Transverse colon (tissue), 4 donors: ENCODE measurements at regions not wholly inside any gene's neighbourhood (a gene's known extent, or its start where the extent isn't known, plus 50 kb on each side); places are given as distances from the start of the nearest gene placed in this dataset.

Source experiments
- DNase-seq: peaks from one replicate; pipeline ENCODE4 v3.0.0-alpha.2; 2019
- H3K27ac ChIP-seq, 4 donors: fragments of 200-600 bp; sonication (generic); 2 replicates each; pipeline ENCODE4 v1.5.1; 2016 to 2018; ENCODE audit warnings: inconsistent platforms in 4 of 4
- H3K27me3 ChIP-seq: fragments of 200-600 bp; sonication (generic); 2 replicates; pipeline ENCODE4 v1.5.1; 2017; ENCODE audit warnings: inconsistent platforms
- H3K36me3 ChIP-seq, 4 donors: fragments of 200-600 bp; sonication (generic); 2 replicates each; pipeline ENCODE4 v1.5.1; 2017 to 2019; ENCODE audit warnings: inconsistent platforms in 4 of 4
- H3K4me1 ChIP-seq, 4 donors: fragments of 200-600 bp; sonication (generic); 2 replicates each; pipeline ENCODE4 v1.5.1; 2017 to 2020; ENCODE audit warnings: inconsistent platforms in 4 of 4
- H3K4me3 ChIP-seq, 4 donors: fragments of 200-600 bp; sonication (generic); 1 replicate in 1 of 4; 2 replicates in 3 of 4; pipeline versions ENCODE4 v1.5.1 to v1.6.1; 2017 to 2019; ENCODE audit warnings: inconsistent platforms in 4 of 4
- H3K9me3 ChIP-seq, 2 donors: fragments of 200-600 bp; sonication (generic); 2 replicates each; pipeline ENCODE4 v1.5.1; 2017 to 2019; ENCODE audit warnings: inconsistent platforms in 2 of 2
- CTCF ChIP-seq, 5 experiments: fragments of 200-600 bp in 3 of 5; fragments of 450-650 bp in 2 of 5; sonication (generic) in 3 of 5; IDR thresholded peaks; 1 replicate in 2 of 5; 2 replicates in 3 of 5; pipeline ENCODE4 v1.5.1; 2016 to 2017; ENCODE audit warnings: antibody characterized with exemption in 5 of 5, inconsistent platforms in 3 of 5, mild to moderate bottlenecking in 2 of 5, moderate library complexity in 1 of 5
- EP300 ChIP-seq: sonication (generic); formaldehyde crosslinking; IDR thresholded peaks from one replicate; pipeline ENCODE4 v1.6.1; 2017; ENCODE audit warnings: antibody characterized with exemption, low read depth
- POLR2A ChIP-seq: fragments of 450-650 bp; IDR thresholded peaks from one replicate; pipeline ENCODE4 v1.6.1; 2016; ENCODE audit warnings: antibody characterized with exemption, mild to moderate bottlenecking, moderate library complexity
- POLR2AphosphoS5 ChIP-seq, 3 donors: sonication (generic); formaldehyde crosslinking; IDR thresholded peaks; one replicate each; pipeline ENCODE4 v1.6.1; 2016; ENCODE audit warnings: antibody characterized with exemption in 3 of 3
- WGBS, 2 donors: methylation state at CpG; one replicate each; pipeline ENCODE4 v1.1.5; 2018; ENCODE audit warnings: low coverage in 1 of 2; 5-methylcytosine and 5-hydroxymethylcytosine counted together
- in situ Hi-C, 4 donors: fragments of 200-750 bp; cut with MboI; loops; one replicate each; pipeline versions ENCODE4 v1.15.0 to v1.15.1; 2017; ENCODE audit warnings: low sequenced_read_pairs in 3 of 4, low pct_ligation_motif_present in 1 of 4, low pct_unique_long_range_greater_than_20kb in 1 of 4
- intact Hi-C: fragments of 100-400 bp; cut with DNase I; formaldehyde crosslinking; loops from one replicate; pipeline ENCODE4 v1.15.1; 2023; ENCODE audit warnings: low total_unique reads

- intact Hi-C loops (no loop called here), in situ Hi-C loops (no loop called here)
- no peaks in the 10 kb centered on the region for H3K27me3 ChIP-seq
- no peak overlapping the region for H3K27ac ChIP-seq
- H3K4me3 ChIP-seq = no peak overlapping the region
- no peak for TF ChIP-seq CTCF (IDR thresholded peaks at IDR 0.05)
- TF ChIP-seq EP300 = no peak
- TF ChIP-seq POLR2AphosphoS5 (IDR thresholded peaks at IDR 0.05) = no peak
- TF ChIP-seq POLR2A = no peak
- WGBS, 2 donors = 96% methylated on average over 5 of the region's 5 CpGs; no CpG with 5 or more reads in 1 of the 2 donors
- no peaks in the 10 kb centered on the region for H3K9me3 ChIP-seq
- no peaks in the 10 kb centered on the region for H3K36me3 ChIP-seq
- peaks cover 0 to 8% (median 2%) of the 10 kb centered on the region in 4 donors for H3K4me1 ChIP-seq
- DNase-seq = no peak
These were observed 224.5 kb upstream of the PGRMC2 start for GRCh38 chr4:128512161-128512560.

- no peak for DNase-seq
- 71 to 92% methylated on average over 2 of the region's 2 CpGs for WGBS, 2 donors
- Histone ChIP-seq H3K4me1 (peaks cover 0 to 6% (median 2%) of the 10 kb centered on the region in 4 donors), H3K36me3 (no peaks in the 10 kb centered on the region), H3K4me3 (no peak overlapping the region), H3K27ac (no peak overlapping the region), H3K9me3 (no peaks in the 10 kb centered on the region), H3K27me3 (no peaks in the 10 kb centered on the region)
- no peak for TF ChIP-seq POLR2AphosphoS5 (IDR thresholded peaks at IDR 0.05)
- no peak for TF ChIP-seq EP300
- no peak for TF ChIP-seq POLR2A
- no peak for TF ChIP-seq CTCF (IDR thresholded peaks at IDR 0.05)
- intact Hi-C loops = no loop called here
- in situ Hi-C loops = no loop called here
These were observed 223.2 kb upstream of the PGRMC2 start for GRCh38 chr4:128510850-128511249.

GRCh38 chr4:128502818-128503527 is 215.4 kb upstream of the PGRMC2 start:
- Histone ChIP-seq H3K4me1 (no peaks in the 10 kb centered on the region), H3K36me3 (no peaks in the 10 kb centered on the region), H3K27me3 (peaks cover 3% of the 10 kb centered on the region), H3K4me3 (no peak overlapping the region), H3K27ac (no peak overlapping the region), H3K9me3 (no peaks in the 10 kb centered on the region)
- intact Hi-C loops (no loop called here), in situ Hi-C loops (no loop called here)
- WGBS, 2 donors = 57 to 63% methylated on average over 1 of the region's 1 CpG
- TF ChIP-seq EP300 = no peak
- no peak for TF ChIP-seq POLR2A
- TF ChIP-seq POLR2AphosphoS5 (IDR thresholded peaks at IDR 0.05) = no peak
- no peak for DNase-seq

- DNase-seq = no peak
- no peak overlapping the region for H3K4me3 ChIP-seq
- in situ Hi-C loops (no loop called here), intact Hi-C loops (no loop called here)
- H3K27me3 ChIP-seq = peaks cover 3% of the 10 kb centered on the region
- TF ChIP-seq CTCF (IDR thresholded peaks at IDR 0.05) (no peak), EP300 (no peak), POLR2AphosphoS5 (IDR thresholded peaks at IDR 0.05) (no peak), POLR2A (no peak)
- H3K9me3 ChIP-seq = no peaks in the 10 kb centered on the region
- no peaks in the 10 kb centered on the region for H3K4me1 ChIP-seq
- 90% methylated on average over 3 of the region's 3 CpGs; no CpG with 5 or more reads in 1 of the 2 donors for WGBS, 2 donors
- no peaks in the 10 kb centered on the region for H3K36me3 ChIP-seq
- no peak overlapping the region for H3K27ac ChIP-seq
These were observed 213.6 kb upstream of the PGRMC2 start for GRCh38 chr4:128501239-128501638.
